Liver (tissue), 8 donors: ENCODE measurements at regions not wholly inside any gene's neighbourhood (a gene's known extent, or its start where the extent isn't known, plus 50 kb on each side); places are given as distances from the start of the nearest gene placed in this dataset.

ENCODE experiments used
- DNase-seq: peaks from one replicate; pipeline ENCODE4 v3.0.0-alpha.2; 2017; ENCODE audit warnings: low spot score
- H3K27ac ChIP-seq, 2 donors: one replicate each; pipeline ENCODE4 v1.7.0; 2013; ENCODE audit warnings: inconsistent platforms in 2 of 2, low read length in 2 of 2, control low read depth in 1 of 2, low read depth in 1 of 2, mild to moderate bottlenecking in 1 of 2
- H3K27me3 ChIP-seq, 4 donors: one replicate each; pipeline versions ENCODE4 v1.6.1 to v1.7.0; 2013; ENCODE audit warnings: low read length in 3 of 4, inconsistent platforms in 1 of 4, mild to moderate bottlenecking in 1 of 4, moderate library complexity in 1 of 4; ENCODE audit not compliant: control insufficient read depth in 4 of 4, insufficient read depth in 4 of 4
- H3K36me3 ChIP-seq, 4 donors: one replicate each; pipeline versions ENCODE4 v1.6.1 to v1.7.0; 2013; ENCODE audit warnings: low read length in 3 of 4, mild to moderate bottlenecking in 3 of 4, low read depth in 1 of 4, moderate library complexity in 1 of 4; ENCODE audit not compliant: control insufficient read depth in 4 of 4, insufficient read depth in 3 of 4
- H3K4me1 ChIP-seq, 4 donors: one replicate each; pipeline versions ENCODE4 v1.6.1 to v1.7.0; 2013; ENCODE audit warnings: low read length in 3 of 4, mild to moderate bottlenecking in 3 of 4, moderate library complexity in 1 of 4; ENCODE audit not compliant: control insufficient read depth in 4 of 4, insufficient read depth in 4 of 4
- H3K4me3 ChIP-seq, 3 donors: one replicate each; pipeline versions ENCODE4 v1.6.1 to v1.7.0; 2013; ENCODE audit warnings: low read length in 3 of 3, control low read depth in 1 of 3, low read depth in 1 of 3, mild to moderate bottlenecking in 1 of 3
- H3K9ac ChIP-seq, 2 donors: one replicate each; pipeline ENCODE4 v1.7.0; 2013; ENCODE audit warnings: low read length in 2 of 2, mild to moderate bottlenecking in 2 of 2, moderate library complexity in 2 of 2, control low read depth in 1 of 2, low read depth in 1 of 2
- H3K9me3 ChIP-seq, 4 donors: one replicate each; pipeline versions ENCODE4 v1.6.1 to v1.7.0; 2013; ENCODE audit warnings: low read length in 3 of 4; ENCODE audit not compliant: control insufficient read depth in 4 of 4
- CTCF ChIP-seq: fragments of 150-350 bp; IDR thresholded peaks from 2 replicates; pipeline ENCODE4 v1.5.1; 2017; ENCODE audit warnings: improper control_type of control experiment, low read depth, low read length; ENCODE audit not compliant: missing input control
- EGR1 ChIP-seq, 2 donors: IDR thresholded peaks; 2 replicates each; pipeline ENCODE4 v1.6.1; 2016 to 2018; ENCODE audit warnings: antibody characterized with exemption in 2 of 2, low read depth in 2 of 2
- FOXA1 ChIP-seq: IDR thresholded peaks from 2 replicates; pipeline ENCODE4 v1.6.1; 2016; ENCODE audit warnings: antibody characterized with exemption
- FOXA2 ChIP-seq: IDR thresholded peaks from 2 replicates; pipeline ENCODE4 v1.6.1; 2016; ENCODE audit warnings: antibody characterized with exemption
- HNF4A ChIP-seq, 2 donors: conservative IDR thresholded peaks; 2 replicates each; pipeline ENCODE4 v1.6.1; 2016; ENCODE audit warnings: antibody characterized with exemption in 2 of 2, mild to moderate bottlenecking in 2 of 2
- HNF4G ChIP-seq: IDR thresholded peaks from 2 replicates; pipeline ENCODE4 v1.6.1; 2016; ENCODE audit warnings: antibody characterized with exemption
- JUND ChIP-seq, 2 donors: IDR thresholded peaks; 2 replicates each; pipeline ENCODE4 v1.6.1; 2016; ENCODE audit warnings: antibody characterized with exemption in 2 of 2
- MAX ChIP-seq: IDR thresholded peaks from 2 replicates; pipeline ENCODE4 v1.6.1; 2016; ENCODE audit warnings: antibody characterized with exemption
- NR2F2 ChIP-seq: IDR thresholded peaks from 2 replicates; pipeline ENCODE4 v1.6.1; 2016; ENCODE audit warnings: antibody characterized with exemption
- RAD21 ChIP-seq, 2 donors: IDR thresholded peaks; 2 replicates each; pipeline ENCODE4 v1.6.1; 2016; ENCODE audit warnings: antibody characterized with exemption in 2 of 2, mild to moderate bottlenecking in 2 of 2
- REST ChIP-seq: IDR thresholded peaks from 2 replicates; pipeline ENCODE4 v1.6.1; 2016; ENCODE audit warnings: antibody characterized with exemption, mild to moderate bottlenecking
- TAF1 ChIP-seq: conservative IDR thresholded peaks from 2 replicates; pipeline ENCODE4 v1.6.1; 2016; ENCODE audit warnings: antibody characterized with exemption, mild to moderate bottlenecking
- ZBTB33 ChIP-seq: IDR thresholded peaks from 2 replicates; pipeline ENCODE4 v1.6.1; 2016; ENCODE audit warnings: antibody characterized with exemption
- WGBS: extraction: QIAGEN DNeasy Blood & Tissue Kit; methylation state at CpG from one replicate; pipeline ENCODE4 v1.1.7; 2013; 5-methylcytosine and 5-hydroxymethylcytosine counted together
- donor health status: healthy.
- donor health status: healthy.
- donor health status: healthy.
- donor health status: healthy.
- donor health status: healthy.

- H3K9me3 ChIP-seq: no peaks in the 10 kb centered on the region
- WGBS: 87% methylated on average over 5 of the region's 5 CpGs
- no peak for TF ChIP-seq JUND (IDR thresholded peaks at IDR 0.05)
- no peak for TF ChIP-seq FOXA2
- H3K27ac ChIP-seq: no peak overlapping the region
- DNase-seq: no peak
- no peaks in the 10 kb centered on the region for H3K36me3 ChIP-seq
- no peaks in the 10 kb centered on the region for H3K4me1 ChIP-seq
- no peak overlapping the region for H3K4me3 ChIP-seq
- no peak overlapping the region for H3K9ac ChIP-seq
- peaks cover 0 to 2% (median 0%) of the 10 kb centered on the region in 4 donors for H3K27me3 ChIP-seq
These were observed 471.6 kb downstream of the SH2D4B start for GRCh38 chr10:81009296-81009695.

- H3K9ac ChIP-seq: no peak overlapping the region
- H3K27ac ChIP-seq: no peak overlapping the region
- TF ChIP-seq HNF4G (no peak), RAD21 (IDR thresholded peaks at IDR 0.05) (no peak), FOXA1 (no peak), JUND (IDR thresholded peaks at IDR 0.05) (no peak), TAF1 (no peak), MAX (no peak), CTCF (no peak), ZBTB33 (no peak), REST (no peak), EGR1 (IDR thresholded peaks at IDR 0.05; ENCODE audit: low read depth in 2 of 2) (no peak), HNF4A (conservative IDR thresholded peaks at IDR 0.05) (no peak), NR2F2 (no peak)
- H3K4me3 ChIP-seq: no peak overlapping the region
- DNase-seq: no peak
- no peaks in the 10 kb centered on the region for H3K36me3 ChIP-seq
- H3K27me3 ChIP-seq: no peaks in the 10 kb centered on the region
- H3K9me3 ChIP-seq: no peaks in the 10 kb centered on the region
- WGBS: 70% methylated on average over 5 of the region's 5 CpGs
- H3K4me1 ChIP-seq: no peaks in the 10 kb centered on the region
These were observed 476.1 kb downstream of the SH2D4B start for GRCh38 chr10:81013771-81014170.
